OCI-LY3 (cell line): ENCODE measurements at regions not wholly inside any gene's neighbourhood (a gene's known extent, or its start where the extent isn't known, plus 50 kb on each side); places are given as distances from the start of the nearest gene placed in this dataset.

Experiments
- H2AFZ ChIP-seq: fragments of 200-600, 300-600 bp; shearing (Covaris generic); 2 replicates; pipeline ENCODE4 v1.6.0; 2014; ENCODE audit warnings: antibody characterized with exemption, low read depth, low read length
- H3K27ac ChIP-seq: fragments of 200-600, 300-600 bp; sonication (generic); 2 replicates; pipeline ENCODE4 v1.5.1; 2014; ENCODE audit warnings: mild to moderate bottlenecking, low read length, moderate library complexity, mixed read lengths
- H3K27me3 ChIP-seq: fragments of 200-600, 300-600 bp; sonication (generic); 2 replicates; pipeline ENCODE4 v1.6.1; 2014; ENCODE audit warnings: low read depth, low read length, mixed read lengths
- H3K36me3 ChIP-seq: fragments of 200-600, 300-600 bp; sonication (generic); replicated peaks from 2 replicates; pipeline ENCODE3; 2014; ENCODE audit warnings: low read depth, low read length, mixed read lengths
- H3K4me1 ChIP-seq: fragments of 300-600, 200-600 bp; sonication (generic); 2 replicates; pipeline ENCODE4 v1.6.1; 2014; ENCODE audit warnings: low read length, mixed read lengths
- H3K4me2 ChIP-seq: fragments of 200-600, 300-600 bp; sonication (generic); 2 replicates; pipeline ENCODE4 v1.6.1; 2014; ENCODE audit warnings: low read length, mixed read lengths
- H3K4me3 ChIP-seq: fragments of 300-600, 200-600 bp; sonication (generic); 2 replicates; pipeline ENCODE4 v1.5.1; 2014; ENCODE audit warnings: antibody characterized with exemption, mild to moderate bottlenecking, low read length, moderate library complexity
- H3K79me2 ChIP-seq: fragments of 300-600, 200-600 bp; shearing (Covaris generic); 2 replicates; pipeline ENCODE4 v1.6.1; 2014; ENCODE audit warnings: mild to moderate bottlenecking, low read length, mixed read lengths
- H3K9ac ChIP-seq: fragments of 300-600, 200-600 bp; shearing (Covaris generic); 2 replicates; pipeline ENCODE4 v1.6.0; 2014; ENCODE audit warnings: mild to moderate bottlenecking, low read length, moderate library complexity
- H3K9me3 ChIP-seq: fragments of 200-600, 300-600 bp; shearing (Covaris generic); 2 replicates; pipeline ENCODE4 v1.6.1; 2014; ENCODE audit warnings: low read length, mixed read lengths; ENCODE audit not compliant: insufficient read depth
- H4K20me1 ChIP-seq: fragments of 200-600, 300-600 bp; sonication (generic); 2 replicates; pipeline ENCODE4 v1.6.1; 2016; ENCODE audit warnings: low read length, mixed read lengths; ENCODE audit not compliant: insufficient read depth
- CTCF ChIP-seq: fragments of 200-600, 300-600 bp; sonication (generic); IDR thresholded peaks from 2 replicates; pipeline ENCODE4 v1.5.1; 2014; ENCODE audit warnings: antibody characterized with exemption, low read length, low read depth
- EZH2phosphoT487 ChIP-seq: fragments of 200-600 bp; shearing (Covaris generic); IDR thresholded peaks from 2 replicates; pipeline ENCODE4 v1.6.1; 2018; ENCODE audit warnings: antibody characterized with exemption, mixed run types, low read depth

- no peak overlapping the region for H3K4me2 ChIP-seq
- TF ChIP-seq EZH2phosphoT487 (no peak), CTCF (no peak)
- H3K79me2 ChIP-seq: no peaks in the 10 kb centered on the region
- no peaks in the 10 kb centered on the region for H3K36me3 ChIP-seq
- H2AFZ ChIP-seq: no peak overlapping the region
- H3K4me1 ChIP-seq: no peaks in the 10 kb centered on the region
- H3K4me3 ChIP-seq: no peak overlapping the region
- H3K9ac ChIP-seq: no peak overlapping the region
- H3K27me3 ChIP-seq: no peaks in the 10 kb centered on the region
- H3K9me3 ChIP-seq: no peaks in the 10 kb centered on the region
- H4K20me1 ChIP-seq: no peaks in the 10 kb centered on the region
- no peak overlapping the region for H3K27ac ChIP-seq
Measured at GRCh38 chr18:39713961-39714360, 2148.4 kb upstream of the CELF4 start.

GRCh38 chr18:39711701-39712100 is 2146.1 kb upstream of the CELF4 start:
- no peak overlapping the region for H2AFZ ChIP-seq
- no peak overlapping the region for H3K27ac ChIP-seq
- TF ChIP-seq CTCF (no peak), EZH2phosphoT487 (no peak)
- H3K4me1 ChIP-seq: no peaks in the 10 kb centered on the region
- H3K9ac ChIP-seq: no peak overlapping the region
- H3K9me3 ChIP-seq: no peaks in the 10 kb centered on the region
- H3K27me3 ChIP-seq: no peaks in the 10 kb centered on the region
- H4K20me1 ChIP-seq: no peaks in the 10 kb centered on the region
- H3K4me3 ChIP-seq: no peak overlapping the region
- H3K4me2 ChIP-seq: no peak overlapping the region
- H3K79me2 ChIP-seq: no peaks in the 10 kb centered on the region
- no peaks in the 10 kb centered on the region for H3K36me3 ChIP-seq

GRCh38 chr18:39705362-39705761 is 2139.8 kb upstream of the CELF4 start:
- Histone ChIP-seq H3K36me3 (no peaks in the 10 kb centered on the region), H3K4me3 (no peak overlapping the region), H4K20me1 (no peaks in the 10 kb centered on the region), H3K9me3 (no peaks in the 10 kb centered on the region), H3K4me2 (no peak overlapping the region), H3K79me2 (no peaks in the 10 kb centered on the region), H2AFZ (no peak overlapping the region), H3K4me1 (no peaks in the 10 kb centered on the region), H3K27ac (no peak overlapping the region), H3K27me3 (no peaks in the 10 kb centered on the region), H3K9ac (no peak overlapping the region)
- no peak for TF ChIP-seq CTCF
- TF ChIP-seq EZH2phosphoT487: no peak

GRCh38 chr18:39702888-39703287 is 2137.3 kb upstream of the CELF4 start:
- Histone ChIP-seq H3K4me2 (no peak overlapping the region), H3K9me3 (no peaks in the 10 kb centered on the region), H3K4me3 (no peak overlapping the region), H3K79me2 (no peaks in the 10 kb centered on the region), H3K36me3 (no peaks in the 10 kb centered on the region), H2AFZ (no peak overlapping the region), H3K27me3 (no peaks in the 10 kb centered on the region), H4K20me1 (no peaks in the 10 kb centered on the region), H3K9ac (no peak overlapping the region), H3K4me1 (no peaks in the 10 kb centered on the region), H3K27ac (no peak overlapping the region)
- TF ChIP-seq EZH2phosphoT487 (no peak), CTCF (no peak)
